NCI-H748 (cell line): ENCODE measurements at regions not wholly inside any gene's neighbourhood (a gene's known extent, or its start where the extent isn't known, plus 50 kb on each side); places are given as distances from the start of the nearest gene placed in this dataset.

Experiments used
- DNase-seq: peaks from one replicate; lab custom pipeline; 2025; ENCODE audit not compliant: unreplicated experiment; lab: John Stamatoyannopoulos, UW

DNA sequence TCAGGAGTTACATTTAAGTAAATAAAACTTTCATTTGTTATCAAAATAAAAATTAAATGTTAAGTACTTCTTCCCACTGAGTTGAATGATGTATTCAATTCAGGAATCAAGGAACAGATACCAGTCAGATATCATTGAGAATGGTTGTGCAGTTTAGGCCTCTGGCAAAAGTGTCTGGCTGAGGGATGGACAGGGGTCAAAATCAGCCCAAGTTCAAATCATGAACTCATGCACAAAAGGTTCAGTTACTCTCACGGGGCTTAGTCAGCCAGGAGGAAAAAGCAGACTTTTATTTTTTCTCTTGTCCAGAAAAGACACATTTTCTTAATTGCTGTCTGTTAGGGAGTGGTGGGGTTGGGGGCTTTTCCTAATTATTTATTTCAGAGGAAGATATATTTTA, 166.3 kb downstream of the RASSF9 start:
- no peak for DNase-seq

DNA sequence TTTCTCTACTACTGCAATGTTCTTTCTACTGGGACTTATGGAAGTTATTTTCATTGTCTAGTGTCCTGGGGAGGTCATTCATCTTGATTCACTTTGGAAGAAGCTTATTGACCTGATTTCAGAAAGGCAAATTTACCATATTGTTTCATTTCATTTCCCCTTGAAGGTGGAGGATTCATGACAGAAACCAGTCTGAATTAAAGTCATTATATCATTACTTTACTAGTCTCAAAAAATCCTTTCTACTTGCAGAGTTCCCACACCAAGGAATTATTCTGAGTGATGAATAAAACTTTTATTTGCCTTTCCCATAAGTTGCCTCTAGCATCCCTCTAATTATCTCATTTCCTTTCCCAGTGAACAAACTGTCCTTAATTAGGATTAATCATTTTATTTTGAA, 163.8 kb downstream of the RASSF9 start:
- DNase-seq: no peak

DNA sequence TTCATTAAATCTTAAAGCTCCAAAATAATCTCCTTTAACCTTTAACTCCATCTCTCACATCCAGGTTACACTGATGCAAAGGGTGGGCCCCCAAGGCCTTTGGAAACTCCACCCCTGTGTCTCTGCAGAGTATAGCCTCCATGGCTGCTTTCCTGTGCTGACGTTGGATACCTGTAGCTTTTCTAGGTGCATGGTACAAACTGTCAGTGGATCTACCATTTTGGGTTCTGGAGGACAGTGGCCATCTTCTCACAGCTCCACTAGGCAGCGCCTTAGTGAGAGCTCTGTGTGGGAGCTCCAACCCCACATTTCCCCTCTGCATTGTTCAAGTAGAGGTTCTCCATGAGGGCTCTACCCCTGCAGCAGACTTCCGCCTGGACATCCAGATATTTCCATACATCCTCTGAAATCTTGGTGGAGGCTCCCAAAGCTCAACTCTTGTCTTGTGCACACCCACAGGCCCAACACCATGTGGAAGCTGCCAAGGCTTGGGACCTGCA, 162.2 kb downstream of the RASSF9 start:
- no peak for DNase-seq

DNA sequence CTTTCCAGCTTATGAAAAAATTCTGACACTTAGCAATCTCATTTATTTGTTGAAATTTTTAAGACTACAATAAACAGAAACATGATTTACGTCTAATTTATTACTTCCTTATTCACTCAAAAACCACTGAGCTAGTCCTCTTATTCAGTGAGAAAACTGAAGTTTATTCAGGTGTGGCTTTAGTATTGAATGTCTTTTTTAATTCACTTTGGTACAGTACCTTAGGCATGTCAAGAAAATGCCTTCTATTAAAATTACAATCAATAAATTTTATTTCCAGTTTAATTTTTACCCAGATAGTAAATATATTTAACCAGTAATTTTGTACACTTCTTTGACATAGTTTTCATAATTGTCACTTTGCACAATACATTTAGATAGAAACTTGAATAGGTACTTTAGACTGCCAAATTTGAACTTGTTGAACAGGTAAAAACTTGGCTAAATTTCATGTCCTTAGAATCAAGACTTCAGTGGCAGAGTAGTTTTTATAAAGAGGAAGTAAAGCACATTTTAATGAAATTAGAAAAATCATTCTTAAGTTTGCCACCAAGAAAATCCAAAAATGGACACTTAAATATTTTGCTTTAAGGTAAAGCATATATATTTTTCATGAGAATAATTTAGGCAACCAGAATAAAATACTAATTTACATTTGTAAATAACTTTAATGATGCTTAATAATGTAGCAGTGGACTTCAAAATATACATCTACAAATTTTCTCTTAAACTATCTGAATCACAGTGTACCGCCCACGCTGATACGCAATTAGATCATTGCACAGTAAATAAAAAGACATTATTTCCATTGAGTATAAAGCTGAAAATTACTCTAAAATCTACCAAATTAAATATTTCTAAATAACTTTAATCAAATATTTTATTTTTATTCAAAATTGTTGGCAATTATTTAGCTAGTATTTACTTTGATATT, 159.1 kb downstream of the RASSF9 start:
- no peak for DNase-seq

DNA sequence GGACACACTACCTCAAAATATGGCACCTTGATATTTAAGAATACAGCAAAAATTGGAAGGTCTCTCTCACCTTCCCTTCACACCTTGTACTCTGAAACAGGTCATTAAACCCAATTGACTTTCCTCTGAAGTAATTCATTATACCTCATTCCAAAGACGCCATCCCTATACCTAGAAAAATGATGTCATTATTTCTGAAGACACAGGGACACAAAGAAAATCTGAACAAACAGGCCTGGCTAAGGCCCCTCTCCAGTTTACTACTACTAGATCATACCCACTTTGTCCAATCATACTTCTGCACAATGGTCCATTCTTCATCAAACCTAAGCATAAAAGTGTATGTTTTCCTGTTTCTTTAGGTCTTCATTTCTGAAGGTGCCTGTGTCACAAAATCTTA, 156.9 kb downstream of the RASSF9 start:
- no peak for DNase-seq

DNA sequence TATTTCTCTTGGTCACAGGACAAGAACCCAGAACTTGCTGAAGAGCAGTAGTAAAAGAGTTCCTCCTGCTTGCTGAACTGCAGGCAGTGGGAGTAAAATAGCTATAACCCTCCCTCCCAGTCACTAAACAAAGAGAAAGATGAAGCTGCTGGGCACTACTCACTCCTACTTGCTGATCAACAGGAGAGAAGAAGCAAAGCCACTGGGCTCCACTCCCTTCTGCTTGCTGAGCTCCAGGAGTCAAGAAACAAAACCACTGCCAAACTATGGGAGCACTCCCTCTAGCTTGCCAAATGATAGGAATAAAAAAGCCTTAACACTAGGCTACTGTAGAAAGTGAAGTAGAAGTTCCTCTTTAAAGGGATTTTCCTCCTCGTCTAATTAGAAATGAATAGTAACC, 155.3 kb downstream of the RASSF9 start:
- no peak for DNase-seq

DNA sequence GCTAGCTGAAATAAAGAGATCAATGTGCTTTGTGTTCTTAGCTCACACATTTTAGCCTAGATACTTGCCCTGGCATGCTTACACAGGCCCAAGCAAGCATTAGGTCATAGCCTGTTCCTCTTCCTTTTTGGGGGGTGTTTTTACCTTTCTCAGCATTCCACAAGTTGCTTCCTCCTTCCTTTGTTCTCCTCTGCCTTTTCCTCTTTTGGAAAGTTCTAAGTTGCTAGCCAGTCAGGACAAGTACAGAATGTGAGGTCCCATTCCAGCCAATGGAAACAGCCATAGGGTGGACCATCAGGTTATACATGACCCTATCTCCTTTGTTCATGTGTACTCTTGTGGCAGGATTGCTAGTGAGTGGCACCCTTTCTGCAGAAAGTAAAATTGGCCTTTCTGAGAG, 154.9 kb downstream of the RASSF9 start:
- no peak for DNase-seq

DNA sequence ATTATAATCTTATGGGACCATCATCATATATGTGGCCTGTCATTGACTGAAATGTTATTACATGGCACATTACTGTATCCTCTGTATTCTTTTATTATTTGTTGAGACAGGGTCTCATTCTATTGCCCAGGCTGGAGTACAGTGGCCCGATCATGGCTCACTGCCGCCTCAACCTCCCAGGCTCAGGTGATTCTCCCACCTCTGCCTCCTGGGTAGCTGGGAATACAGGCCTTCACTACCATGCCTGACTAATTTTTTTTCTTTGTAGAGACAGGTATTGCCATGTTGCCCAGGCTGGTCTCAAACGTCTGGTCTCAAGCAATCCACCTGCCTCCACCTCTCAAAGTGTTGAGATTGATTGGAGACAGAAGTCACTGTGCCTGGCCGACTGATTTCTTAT, 153.2 kb downstream of the RASSF9 start:
- no peak for DNase-seq

DNA sequence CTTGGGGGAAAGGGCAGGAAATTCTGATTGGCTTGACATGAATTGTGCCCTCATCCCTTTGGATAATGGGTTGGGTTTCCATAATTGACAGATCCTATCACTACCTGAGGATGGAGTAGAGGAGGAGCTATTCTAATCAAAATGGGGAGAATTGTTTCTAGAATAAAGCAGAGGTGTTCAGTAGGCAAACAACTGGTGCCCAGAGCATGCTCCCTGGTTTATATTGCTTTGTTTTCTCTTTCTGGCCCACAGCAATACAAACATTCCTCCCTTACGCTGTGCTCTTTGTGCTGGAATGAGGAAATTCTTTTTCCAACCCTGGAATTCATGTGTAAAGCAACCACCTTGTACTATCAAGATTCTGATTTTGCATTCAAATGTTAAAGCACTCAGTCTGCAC, 147.4 kb downstream of the RASSF9 start:
- no peak for DNase-seq

DNA sequence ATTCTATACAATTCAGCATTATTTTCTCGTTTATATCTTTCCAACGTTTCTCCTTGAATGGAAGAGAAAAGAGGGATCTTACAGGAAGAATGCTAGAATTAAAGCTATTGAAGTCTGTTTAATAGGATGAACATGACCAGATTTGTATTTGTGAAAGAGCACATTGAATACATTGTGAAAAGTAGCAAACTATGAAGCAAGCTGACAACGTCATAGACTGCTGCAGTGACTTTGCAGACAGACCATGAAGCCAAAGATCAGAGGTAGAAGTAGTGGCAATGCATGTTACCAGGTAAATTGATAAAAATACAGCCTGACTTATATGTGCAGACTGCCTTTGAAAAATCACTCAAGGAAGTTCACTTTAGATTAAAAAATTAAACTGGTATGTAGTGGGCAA, 146.1 kb downstream of the RASSF9 start:
- no peak for DNase-seq

DNA sequence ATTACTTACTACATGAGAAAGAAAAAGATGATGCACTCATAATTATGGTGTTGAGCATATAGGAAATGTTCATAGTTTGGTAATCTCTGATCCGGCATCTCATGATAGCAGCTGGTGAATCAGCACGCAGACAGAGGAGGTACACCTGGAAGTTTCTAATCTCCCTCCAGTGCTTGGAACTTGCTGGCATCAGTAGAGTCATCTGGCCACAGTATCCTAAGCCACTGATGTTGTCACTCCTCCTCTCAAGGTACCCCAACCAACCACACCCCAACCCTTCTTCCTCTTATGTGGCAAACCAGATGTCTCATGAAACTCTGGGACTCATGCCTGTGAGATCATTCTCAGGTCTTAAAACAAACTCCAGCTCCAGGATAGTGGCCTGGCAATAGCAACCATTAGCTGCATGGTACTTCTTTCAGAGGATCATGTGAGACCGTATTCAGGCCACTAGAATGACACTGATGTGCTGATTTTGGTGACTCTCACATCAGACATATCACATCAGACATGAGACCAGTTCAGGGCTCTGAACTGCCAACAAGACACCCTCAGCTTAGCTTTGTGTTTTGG, 143.0 kb downstream of the RASSF9 start:
- no peak for DNase-seq

DNA sequence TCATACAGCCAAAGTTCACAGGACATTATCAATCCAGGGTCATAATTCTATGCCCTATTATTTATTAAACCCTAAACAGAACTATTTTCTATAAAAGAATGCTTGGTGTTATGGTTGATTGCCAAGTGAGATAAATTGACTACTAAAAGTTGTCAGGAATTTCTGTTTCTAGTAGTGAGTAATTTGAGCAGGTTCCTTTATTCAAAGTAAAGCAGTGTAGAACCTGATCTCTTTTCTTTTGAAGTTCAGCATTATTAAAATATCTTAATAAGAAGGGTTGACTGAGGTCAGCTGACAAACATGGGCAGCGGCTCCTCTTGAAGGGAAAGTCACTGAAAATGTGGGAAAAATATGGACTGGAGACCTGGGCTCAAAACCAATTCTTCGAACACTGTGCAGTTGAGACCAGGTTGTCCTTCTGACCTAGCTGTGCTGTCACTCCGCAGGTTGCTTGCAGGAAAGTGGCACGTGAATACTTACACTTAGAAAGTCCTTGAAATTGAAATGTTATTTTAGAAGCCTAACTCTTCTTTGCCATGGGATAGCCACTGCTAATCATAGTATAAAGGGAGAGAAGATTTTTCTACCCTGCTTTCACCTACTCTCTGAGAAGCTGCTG, 141.0 kb downstream of the RASSF9 start:
- DNase-seq: no peak

DNA sequence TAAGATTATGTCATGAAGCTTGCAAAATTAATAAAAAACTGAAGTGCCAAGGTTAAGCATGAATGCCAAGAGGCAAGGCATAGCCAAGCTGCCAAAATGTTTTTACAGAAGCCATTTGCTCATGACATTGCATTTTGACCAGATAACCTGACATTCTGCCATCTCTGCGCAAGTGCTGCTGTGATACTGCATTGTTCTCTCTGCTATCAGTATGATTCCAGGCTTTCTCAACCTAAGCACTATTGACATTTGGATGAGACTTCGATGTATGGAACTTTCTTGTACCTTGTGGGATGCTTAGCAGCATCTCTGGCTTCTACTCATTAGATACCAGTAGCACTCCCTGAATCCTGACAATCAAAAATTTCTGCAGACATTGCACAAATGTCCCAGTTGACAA, 139.2 kb downstream of the RASSF9 start:
- DNase-seq: no peak

DNA sequence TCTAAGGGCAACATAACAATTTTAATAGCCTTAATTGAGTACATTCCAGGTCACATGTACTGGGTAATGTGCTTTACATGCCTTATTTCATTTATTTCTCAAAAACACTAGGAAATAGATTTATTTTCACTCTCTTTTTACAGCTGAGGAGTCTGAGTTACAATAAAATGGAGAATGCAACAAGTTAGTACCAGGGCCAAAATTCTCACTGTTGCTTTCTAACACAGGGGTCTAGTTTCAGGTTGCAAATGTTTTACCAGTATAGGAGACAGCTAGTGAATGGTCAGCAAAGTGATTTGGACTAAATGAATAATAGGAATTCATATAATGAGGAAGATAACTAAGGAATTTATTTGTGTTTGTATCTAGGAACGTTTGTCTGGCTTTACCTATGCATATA, 137.3 kb downstream of the RASSF9 start:
- no peak for DNase-seq

DNA sequence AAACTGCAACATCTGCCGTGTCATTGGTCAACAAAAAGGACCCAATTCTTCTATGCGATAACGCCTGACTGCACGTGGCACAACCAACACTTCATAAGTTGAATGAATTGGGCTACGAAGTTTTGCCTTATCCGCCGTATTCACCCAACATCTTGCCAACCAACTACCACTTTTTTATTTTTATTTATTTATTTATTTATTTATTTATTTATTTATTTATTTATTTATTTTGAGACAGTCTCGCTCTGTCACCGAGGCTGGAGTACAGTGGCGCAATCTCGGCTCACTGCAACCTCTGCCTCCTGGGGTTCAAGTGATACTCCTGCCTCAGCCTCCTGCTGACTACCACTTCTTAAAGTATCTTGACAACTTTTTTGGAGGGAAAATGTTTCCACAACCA, 127.4 kb downstream of the RASSF9 start:
- no peak for DNase-seq

DNA sequence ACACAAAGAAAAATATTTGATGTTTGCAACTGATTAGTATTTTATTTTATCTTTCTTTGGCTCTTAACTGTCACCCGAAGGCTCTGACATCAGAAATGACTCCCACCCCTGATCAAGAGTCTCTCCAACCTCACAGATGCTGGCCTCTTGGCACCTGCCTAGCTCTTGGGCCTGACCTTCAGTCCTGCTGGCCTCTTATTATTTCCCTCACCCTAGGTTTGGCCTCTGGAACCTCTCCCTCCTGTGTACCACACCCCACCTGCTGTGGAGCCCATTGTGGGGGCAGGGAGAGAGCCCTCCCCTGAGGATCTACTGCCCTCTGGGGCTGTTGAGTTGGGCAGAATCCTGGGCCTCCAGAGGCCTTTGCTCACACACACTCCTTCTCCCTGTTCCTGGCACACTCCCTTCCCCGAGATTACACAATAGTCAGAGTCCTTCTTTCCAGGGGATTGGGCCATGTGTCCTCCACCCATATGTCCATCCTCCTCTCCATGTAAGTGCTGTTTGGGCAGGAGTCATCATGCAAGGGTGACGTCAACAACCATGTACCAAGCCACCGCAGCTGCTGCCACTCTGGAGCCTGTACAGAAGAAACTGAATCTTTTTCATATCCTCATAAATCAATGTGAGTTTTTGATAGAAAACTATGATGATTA, 124.3 kb downstream of the RASSF9 start:
- no peak for DNase-seq

DNA sequence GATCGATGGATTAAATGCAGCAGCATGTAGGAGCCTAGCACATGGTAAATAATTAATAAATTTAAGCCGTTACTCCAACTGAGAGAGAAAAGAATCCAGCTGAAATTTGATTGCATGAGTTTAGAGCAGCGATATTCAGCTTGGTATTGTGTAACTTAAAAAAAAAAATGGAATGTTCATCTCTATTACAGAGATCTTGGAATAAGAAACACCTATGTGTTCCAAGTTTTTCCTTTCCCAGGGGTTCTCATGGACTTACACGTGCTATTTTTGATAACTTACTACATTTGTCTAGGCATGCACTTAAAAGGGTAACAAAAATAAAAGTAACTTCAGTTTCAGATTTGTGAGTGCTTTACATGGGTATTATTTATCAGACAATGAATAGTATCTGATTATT, 122.8 kb downstream of the RASSF9 start:
- no peak for DNase-seq

DNA sequence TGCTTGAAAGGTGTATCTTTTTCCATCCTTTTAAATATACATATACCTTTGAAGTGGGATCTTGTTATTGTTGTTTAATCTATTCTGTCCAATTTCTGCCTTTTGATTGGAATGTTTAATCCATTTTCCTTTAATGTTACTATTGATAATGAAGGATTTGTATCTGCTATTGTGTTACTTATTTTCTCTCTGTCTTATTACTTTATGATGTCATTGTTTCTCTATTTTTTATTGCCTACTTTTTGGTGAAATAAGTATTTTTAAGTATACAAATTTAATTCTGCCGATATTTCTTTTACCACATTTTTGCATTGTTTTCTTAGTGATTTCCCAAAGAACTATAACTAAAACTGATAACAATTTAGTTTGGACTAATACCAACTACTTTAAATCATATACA, 121.8 kb downstream of the RASSF9 start:
- DNase-seq: no peak

DNA sequence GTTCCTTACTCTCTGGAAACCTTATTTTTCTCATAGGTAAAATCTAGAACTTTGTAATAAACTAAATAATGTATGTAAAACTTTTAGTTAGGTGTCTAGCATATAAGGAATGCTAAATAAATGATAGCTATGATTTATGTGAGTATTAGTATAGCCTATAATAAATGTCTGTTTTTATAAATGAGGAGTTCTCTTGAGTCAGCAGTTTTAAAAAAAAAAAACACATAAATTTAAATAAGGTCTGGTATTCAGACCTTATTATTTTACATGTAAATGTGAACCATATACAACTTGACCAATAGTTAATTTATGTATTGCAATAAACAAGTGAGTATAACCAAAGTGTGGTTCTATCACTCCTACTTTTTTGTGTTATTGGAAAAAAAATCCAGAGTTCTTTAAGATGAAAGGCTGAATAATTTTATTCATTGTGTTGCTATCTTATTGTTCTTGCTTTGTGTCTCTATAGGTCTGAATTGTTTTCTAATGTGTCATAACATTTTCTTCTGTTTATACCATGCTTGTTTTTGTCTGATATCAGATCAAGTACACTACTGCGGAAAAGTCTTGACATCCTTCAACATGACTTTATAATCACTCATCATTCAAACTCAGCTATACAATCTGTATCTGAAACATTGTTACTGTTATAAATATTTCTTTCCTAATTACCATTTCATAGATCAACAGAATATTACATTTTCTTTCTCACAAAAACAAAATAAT, 115.7 kb downstream of the RASSF9 start:
- DNase-seq: no peak

DNA sequence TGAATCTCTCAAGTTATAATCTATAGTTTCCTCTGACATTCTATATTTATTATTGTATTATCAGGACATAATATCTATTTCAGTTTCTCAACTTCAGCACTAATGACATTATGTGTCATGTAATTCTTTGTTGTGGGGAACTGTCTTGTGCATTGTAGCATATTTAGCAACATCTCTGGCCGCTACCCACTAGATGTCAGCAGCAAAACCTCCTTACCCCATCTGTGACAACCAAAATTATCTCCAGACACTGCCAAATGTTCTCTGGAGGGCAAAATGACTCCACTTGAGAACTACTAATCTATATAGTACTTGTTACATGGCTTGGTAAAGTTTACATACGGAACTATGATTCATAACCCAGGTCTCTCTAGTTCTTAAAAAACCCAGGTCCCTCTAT, 110.2 kb downstream of the RASSF9 start:
- peak; percentile 11 for DNase-seq
